ENCODE measurements at regions not wholly inside any gene's neighbourhood (a gene's known extent, or its start where the extent isn't known, plus 50 kb on each side); places are given as distances from the start of the nearest gene placed in this dataset.

DNA sequence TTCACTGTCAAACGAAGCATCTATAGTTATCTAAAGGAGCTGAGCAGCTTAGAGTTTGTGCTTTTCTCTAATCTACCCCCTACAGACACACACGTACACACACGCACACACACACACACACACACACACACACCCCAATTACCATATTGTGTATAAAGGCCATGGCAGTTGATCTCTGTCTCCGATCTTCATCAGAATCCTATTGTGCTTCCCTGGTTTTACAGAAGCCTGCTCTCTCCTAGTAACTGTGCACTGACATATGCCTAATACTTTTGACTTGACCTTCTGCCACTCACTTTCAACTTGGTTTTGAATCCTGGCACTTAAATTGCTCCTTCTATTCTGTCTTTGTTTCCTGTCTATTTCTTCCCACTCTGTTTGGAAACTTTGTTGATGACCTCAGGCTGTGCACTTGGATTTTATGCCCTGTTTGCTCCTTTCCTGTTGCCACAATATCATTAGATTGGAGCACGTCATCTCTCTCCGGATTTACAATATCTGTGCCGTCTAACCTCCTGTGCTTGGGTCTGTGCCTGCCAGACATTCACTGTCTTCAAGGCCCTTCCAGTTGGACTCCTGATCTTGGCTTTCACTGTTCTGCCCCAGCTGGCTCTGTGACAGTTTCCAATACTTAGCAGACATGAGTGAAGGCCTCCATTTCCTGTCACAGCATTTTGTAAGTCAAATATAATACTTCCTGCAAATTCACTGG lies 928.1 kb downstream of the FAT4 start:
- TF ChIP-seq, protein P1, sequence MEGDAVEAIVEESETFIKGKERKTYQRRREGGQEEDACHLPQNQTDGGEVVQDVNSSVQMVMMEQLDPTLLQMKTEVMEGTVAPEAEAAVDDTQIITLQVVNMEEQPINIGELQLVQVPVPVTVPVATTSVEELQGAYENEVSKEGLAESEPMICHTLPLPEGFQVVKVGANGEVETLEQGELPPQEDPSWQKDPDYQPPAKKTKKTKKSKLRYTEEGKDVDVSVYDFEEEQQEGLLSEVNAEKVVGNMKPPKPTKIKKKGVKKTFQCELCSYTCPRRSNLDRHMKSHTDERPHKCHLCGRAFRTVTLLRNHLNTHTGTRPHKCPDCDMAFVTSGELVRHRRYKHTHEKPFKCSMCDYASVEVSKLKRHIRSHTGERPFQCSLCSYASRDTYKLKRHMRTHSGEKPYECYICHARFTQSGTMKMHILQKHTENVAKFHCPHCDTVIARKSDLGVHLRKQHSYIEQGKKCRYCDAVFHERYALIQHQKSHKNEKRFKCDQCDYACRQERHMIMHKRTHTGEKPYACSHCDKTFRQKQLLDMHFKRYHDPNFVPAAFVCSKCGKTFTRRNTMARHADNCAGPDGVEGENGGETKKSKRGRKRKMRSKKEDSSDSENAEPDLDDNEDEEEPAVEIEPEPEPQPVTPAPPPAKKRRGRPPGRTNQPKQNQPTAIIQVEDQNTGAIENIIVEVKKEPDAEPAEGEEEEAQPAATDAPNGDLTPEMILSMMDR (IDR thresholded peaks at IDR 0.05; ENCODE audit: low read depth, low read length): no peak
- TF ChIP-seq EZH2phosphoT487 (IDR thresholded peaks at IDR 0.05; ENCODE audit: low read depth): no peak
